ENCODE measurements at regions not wholly inside any gene's neighbourhood (a gene's known extent, or its start where the extent isn't known, plus 50 kb on each side); places are given as distances from the start of the nearest gene placed in this dataset.
"Not testable (repeated sequence)": the region's sequence is repeated elsewhere in the genome, so short reads cannot be mapped to it uniquely, and the experiment has no call there.

- DNase-seq = no peak
Measured at GRCh38 chr9:13001989-13002580, 227.3 kb downstream of the LURAP1L start.

GRCh38 chr9:13002740-13003139 lies 227.9 kb downstream of the LURAP1L start:
- DNase-seq = no peak

- no peak for DNase-seq
Measured at GRCh38 chr9:13009871-13010270, 235.1 kb downstream of the LURAP1L start.

DNA sequence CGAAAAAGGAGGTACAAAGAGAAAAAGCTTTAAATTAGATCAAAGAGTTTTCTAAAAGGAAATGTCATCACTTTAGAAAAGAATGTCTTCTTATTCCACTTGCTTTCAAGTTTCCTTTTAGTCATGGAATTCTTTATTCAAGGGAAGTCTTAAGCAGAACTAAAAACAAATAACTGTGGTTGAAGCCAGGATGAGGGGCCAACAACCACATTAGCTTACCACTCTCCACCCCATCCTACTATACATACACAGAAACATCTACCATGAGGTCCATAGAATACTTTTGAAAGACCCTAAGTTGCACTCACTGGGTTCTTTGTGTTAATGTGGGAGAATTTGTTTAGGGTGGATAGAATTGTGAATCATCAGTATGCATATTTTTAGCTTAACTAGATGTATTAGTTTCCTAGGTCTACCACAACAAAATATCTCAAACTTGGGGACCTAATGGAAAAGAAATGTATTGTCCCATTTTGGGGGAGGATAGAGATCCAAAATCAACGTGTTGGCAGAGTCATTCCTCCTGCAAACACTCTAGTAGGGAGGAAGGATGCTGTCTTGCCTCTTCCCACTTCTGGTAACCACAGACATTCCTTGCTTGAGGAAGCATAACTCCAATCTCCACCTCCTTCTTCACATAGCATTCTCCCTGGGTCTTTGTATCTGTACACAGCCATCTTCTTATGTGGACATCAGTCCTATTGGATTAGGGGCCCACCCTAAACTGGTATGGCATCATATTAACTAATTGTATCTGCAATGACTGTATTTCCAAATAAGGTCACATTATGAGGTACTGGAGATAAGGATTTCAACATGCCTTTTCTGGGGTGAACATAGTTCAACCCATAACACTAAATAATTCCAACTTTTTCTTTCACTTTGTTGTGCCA lies 239.4 kb downstream of the LURAP1L start:
- DNase-seq = no peak

GRCh38 chr9:13017260-13017659 lies 242.4 kb downstream of the LURAP1L start:
- no peak for DNase-seq

DNA sequence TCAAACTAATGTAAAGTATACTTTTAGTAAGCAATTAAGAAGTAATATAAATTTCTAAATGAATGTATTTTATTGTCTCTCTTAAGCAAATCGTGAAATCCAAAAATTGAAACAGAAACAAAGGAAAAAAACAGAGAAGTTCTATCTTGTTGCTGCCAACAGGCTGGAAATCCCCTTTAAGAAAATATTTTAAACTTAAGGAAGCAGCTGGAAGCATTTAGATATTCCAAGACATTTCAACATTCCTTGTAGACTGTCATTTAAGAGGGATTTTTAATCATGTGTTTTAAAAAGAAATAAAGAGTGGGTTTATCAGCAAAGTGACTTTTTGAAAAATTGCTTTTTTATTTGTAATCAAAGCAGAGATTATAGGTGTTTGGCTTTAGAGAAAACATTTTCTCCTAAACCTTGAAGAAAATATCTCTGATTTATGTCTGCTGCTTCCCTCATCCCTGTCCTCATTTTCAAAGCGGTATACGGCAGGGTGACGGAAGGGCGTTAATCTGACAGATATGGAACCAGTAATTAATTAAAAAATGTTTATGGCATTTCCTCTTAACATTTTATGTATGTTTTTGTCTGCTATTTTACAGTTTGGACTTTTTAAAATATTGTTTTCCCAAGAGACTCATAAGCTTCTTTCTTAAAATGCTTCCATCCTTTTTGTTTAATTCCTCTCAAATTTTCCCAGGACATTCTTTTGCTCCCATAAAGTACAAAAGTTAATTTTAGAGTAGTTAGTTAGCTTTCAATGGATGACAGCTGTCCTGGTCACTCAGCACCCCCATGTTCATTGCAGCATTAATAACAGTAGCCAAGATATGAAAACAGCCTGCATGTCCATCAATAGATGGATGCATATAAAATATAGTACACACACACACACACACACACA lies 245.6 kb downstream of the LURAP1L start:
- no peak for DNase-seq

- DNase-seq = no peak
Measured at GRCh38 chr9:13022756-13023155, 247.9 kb downstream of the LURAP1L start.

DNA sequence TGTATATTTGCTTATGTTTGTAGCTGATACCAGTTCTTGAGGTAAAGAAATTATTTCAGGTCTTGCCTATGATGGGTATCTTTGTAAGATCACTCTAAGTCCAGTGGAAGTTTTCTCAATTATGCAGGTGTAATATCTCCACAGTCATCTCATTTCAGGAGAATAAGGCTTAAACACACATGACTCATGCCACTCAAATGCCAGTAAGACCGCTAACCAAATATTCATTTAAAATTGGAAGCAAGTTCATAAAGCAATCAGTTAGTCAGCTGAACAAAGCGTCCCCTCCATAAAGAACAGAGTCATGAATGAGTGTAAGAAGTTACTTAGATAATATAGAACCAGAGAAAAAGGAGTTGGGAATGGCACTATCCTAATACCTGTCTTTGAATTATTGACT lies 248.7 kb downstream of the LURAP1L start:
- DNase-seq = no peak

DNA sequence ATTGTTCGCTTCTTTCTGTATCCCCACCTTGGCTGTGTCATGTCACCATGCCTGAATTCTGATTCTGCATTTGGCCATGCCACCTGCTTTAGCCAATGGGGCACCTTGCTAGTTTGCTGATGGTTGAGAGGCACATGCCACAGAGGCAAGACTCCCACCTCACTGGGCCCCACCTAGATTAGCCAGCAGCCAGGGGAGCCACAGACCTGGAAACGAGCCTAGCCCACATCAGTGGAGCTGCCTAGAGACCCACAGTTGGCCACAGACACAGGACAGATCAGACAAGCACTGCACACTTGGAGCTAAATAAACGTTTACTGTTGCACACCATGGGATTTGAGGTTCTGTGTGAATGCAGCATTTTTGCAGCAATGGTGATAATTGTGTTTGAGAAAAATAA lies 252.1 kb downstream of the LURAP1L start:
- DNase-seq = no peak

DNA sequence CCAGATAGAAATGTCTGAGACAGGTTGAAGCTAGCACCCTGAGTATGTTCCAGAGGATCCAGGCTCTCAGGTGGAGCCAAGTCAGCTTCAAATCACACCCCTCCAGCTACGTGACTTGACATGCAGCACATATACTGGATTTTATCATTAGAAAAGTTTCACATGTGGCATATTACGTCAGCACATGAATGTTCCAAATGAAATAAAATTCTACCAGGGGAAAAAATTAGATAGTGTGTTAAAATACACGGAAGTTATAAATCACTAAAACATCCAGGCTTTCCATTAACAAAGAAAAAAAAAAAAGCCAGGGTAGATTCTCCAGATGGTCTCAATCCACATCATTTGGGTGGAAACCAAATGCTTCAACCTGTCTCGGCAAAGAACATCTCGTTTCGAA lies 251.6 kb downstream of the MPDZ start:
- no peak for DNase-seq

- DNase-seq = no peak
Measured at GRCh38 chr9:13032585-13032984, 246.9 kb downstream of the MPDZ start.

GRCh38 chr9:13033959-13034693 lies 245.4 kb downstream of the MPDZ start:
- DNase-seq = peak; percentile 88

- no peak for DNase-seq
Measured at GRCh38 chr9:13034694-13035002, 244.8 kb downstream of the MPDZ start.

DNA sequence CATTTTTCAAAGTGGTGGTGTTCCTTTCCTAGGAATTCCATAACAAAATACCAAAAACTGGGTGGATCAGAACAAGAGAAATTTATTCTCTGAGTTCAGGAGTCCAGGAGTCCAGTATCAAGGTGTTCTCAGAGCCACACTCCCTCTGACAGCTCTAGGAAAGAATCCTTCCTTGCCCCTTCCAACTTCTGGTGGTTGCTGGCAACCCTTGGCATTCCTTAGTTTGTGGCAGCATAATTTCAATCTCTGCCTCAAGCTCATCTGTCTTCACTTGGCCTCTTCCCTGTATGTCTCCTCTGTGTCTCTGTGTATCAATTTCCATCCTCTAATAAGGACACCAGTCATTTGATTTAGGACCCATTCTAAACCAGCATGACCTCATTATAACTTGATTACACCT lies 243.7 kb downstream of the MPDZ start:
- no peak for DNase-seq

DNA sequence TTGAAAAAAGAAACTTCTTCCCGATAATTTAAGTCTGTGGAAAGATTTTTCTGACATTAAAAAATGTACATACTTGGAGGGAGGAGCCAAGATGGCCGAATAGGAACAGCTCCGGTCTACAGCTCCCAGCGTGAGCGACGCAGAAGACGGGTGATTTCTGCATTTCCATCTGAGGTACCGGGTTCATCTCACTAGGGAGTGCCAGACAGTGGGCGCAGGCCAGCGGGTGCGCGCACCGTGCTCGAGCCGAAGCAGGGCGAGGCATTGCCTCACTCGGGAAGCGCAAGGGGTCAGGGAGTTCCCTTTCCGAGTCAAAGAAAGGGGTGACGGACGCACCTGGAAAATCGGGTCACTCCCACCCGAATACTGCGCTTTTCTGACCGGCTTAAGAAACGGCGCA lies 241.7 kb downstream of the MPDZ start:
- not testable (repeated sequence) for DNase-seq

DNA sequence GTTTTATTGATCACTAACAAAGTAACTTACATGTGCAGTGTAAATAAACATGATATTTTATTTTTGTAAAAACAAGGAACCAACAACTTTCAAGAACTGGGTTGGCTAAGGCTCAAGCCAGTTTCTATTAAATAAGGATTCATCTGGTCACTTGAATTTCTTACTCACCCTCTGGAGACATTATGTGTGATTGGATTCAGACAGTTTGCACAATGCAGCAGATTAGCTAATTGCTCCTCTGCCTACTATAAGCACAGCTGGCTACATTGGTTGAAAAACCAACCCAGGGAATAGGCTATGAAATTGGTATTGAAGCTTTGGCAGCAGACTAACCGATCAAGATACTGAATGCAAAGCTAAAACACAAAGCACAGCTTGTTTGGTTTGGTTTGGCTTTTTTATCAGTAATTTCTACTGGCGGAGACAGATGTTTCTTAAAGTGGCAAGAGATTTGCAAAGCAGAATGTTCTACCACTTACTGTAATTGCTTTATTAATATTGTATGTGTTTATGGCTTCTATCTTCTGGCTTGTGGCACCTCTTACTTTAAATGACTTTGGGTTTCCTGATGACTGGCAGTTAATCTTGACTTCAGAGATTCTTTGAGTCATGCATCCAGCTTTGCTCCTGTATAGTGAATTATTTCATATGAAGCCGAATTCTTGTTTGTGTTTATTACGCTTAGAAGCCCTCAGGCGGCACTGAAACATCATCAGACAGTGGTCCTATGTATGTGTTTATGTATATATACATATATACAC lies 231.5 kb downstream of the MPDZ start:
- peak; percentile 14 for DNase-seq

DNA sequence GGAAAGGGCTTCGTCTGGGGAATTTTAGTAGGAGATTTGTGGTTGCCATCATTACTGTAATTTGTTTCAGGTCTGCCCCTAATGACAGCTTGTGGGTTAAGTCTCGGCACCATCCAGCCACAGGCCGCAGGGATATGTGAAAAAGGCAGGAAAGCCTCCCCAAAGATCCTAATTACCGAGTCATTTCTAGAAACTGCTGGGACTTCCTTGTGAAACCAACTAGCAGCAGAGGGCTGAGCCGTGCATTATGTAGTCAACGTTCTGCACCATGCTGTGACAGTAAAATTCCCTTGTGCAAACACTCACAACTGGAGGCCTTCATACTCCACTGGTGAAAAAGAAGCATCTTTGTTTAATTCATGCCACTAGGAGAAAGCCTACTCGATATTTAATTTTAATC lies 230.3 kb downstream of the MPDZ start:
- no peak for DNase-seq

- DNase-seq = no peak
Measured at GRCh38 chr9:13053504-13053903, 226.0 kb downstream of the MPDZ start.

DNA sequence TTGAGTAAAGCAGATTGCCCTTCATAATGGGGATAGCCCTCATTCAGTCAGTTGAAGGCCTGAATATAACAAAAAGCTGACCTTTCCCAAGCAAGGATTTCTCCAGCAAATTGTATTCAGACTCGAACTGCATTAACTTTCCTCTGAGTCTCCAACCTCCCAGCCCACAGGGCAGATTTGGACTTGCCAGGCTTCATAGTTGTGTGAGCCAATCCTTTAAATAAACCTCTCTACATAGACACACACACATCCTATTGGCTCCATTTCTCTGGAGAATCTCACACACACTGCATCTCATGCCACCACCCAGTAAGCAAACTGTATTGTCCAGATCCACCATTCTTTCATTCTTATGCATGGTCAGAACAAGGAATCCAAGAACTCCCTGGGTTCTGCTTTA lies 225.1 kb downstream of the MPDZ start:
- no peak for DNase-seq

Measured in NCI-H1105 treated with DMSO at 0.1 percent for 48 hours (cell line).